HL-60/S4 (cell line): ENCODE measurements at regions not wholly inside any gene's neighbourhood (a gene's known extent, or its start where the extent isn't known, plus 50 kb on each side); places are given as distances from the start of the nearest gene placed in this dataset.

ENCODE experiments used
- in situ Hi-C: fragments of 300-500 bp; cut with MboI; formaldehyde crosslinking; loops from 2 replicates; pipeline ENCODE4 v1.14.3; 2022; ENCODE audit warnings: low sequenced_read_pairs

DNA sequence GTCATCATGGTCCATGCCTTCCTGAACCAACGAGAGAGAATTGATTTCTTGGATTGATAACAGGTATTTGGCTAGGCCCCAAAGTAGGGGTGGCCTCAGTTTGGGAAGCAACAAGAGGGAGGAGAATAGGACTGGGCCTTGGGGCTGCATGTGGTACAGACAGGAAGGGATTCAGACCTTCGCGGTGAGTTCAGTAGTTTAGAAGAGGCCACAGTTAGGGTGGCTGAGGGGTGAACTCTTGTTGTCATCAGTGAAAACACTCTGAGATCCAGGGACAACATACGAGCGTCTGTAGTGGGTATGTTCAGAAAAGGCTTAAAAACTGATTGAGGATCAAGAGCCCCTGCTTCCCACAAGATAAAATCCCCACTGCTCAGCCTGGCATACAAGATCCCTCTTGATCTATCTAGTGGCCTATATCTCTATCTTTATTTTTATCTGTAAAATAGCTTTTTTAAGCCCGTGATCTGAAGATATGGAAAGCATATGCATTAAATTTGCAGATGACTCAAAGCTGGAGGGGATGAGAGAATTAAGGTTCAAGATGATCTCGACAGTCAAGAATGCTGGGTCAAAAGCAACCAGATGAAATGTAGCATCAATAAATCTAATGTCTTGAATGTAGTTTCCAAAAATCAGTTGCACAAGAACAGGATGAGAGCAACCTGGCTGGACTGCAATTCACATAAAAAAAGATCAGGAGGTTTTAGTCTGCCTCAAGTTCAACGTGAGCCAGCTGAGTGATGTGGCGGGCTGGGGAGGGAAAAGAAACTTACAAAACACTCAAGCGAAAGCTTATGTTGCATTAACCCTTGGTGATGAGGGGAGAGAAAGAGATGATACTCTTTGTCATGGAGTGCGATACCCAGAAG, 221.1 kb upstream of the TLE3 start:
- in situ Hi-C loops, result no loop called here

DNA sequence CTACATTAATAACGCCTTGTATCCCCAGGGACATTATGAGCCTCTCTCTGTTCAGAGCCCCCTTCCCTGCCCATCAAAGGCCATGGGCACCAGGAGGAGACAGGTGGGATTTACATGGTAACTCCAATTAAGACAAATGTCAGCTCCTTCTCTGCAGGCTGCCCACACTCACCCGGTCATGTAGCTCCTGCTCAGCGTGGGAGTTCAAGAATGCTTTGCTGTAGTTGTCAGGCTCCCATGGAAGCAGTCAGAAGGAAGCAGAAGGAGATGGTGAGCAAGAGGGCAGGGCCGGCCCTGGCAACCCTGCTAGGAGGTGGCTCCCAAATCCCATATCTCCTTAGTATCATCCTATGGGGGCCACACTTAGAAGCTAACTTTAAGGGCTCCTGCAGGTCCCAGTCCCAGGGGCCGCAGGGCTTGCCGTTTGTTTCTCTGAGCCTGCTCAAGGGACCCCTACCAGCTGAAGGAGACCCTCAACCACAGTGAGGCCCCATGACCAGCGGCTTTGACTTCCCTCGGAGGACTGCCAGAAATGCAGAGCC, 218.4 kb upstream of the TLE3 start:
- in situ Hi-C loops, result no loop called here

DNA sequence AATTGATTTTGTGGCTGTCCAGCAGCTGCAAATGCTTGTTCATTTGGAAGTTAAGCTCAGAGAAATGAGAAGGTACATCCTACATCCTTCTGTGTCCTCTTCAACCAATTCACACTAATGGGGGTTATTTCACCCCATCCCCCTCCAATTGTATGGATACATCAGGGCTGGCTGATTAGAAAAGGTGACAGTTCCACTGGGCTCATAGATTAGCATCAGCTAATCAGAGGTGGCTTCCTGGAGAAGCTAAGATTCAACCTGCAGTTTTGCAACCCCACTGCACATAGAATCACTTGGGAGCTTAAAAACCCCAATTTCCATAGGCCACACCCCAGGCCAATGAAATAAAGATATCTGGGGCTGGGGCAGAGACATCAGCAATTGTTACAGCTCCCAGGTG, 217.7 kb upstream of the TLE3 start:
- in situ Hi-C loops, result no loop called here

DNA sequence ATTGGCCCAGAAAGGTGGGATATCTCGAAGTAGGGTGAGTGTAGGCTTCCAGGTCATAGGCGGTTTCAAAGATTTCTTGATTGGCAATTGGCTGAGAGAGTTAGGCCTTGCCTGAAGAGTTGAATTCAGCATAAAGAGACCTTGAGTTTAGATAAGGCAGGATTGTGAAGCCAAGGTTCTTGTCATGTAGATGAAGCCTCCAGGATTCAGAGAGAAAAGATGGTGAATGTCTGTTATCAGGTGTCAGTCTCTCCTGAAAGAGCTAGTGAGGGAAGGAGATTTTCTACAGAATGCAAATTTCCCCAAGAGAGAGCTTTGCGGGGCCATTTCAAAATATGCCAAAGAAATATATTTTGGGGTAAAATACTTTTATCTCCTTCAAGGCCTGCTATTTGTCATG, 217.0 kb upstream of the TLE3 start:
- in situ Hi-C loops, result no loop called here

DNA sequence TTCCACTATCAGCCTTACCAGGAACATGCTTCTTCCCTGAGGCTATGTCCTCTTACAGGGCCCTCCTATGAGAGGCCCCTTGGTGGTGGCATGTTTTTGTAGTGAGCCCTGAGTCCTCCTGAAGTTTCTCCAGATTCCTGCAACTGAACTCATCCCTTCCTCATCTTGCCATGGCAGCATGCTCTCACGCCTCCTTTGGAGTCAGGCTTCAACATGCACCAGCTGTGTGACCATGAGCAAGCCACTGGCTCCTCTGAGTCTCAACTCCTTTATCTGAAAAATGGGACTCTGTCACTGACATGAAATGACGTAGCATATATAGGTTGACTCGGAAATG, 216.3 kb upstream of the TLE3 start:
- in situ Hi-C loops, result no loop called here

DNA sequence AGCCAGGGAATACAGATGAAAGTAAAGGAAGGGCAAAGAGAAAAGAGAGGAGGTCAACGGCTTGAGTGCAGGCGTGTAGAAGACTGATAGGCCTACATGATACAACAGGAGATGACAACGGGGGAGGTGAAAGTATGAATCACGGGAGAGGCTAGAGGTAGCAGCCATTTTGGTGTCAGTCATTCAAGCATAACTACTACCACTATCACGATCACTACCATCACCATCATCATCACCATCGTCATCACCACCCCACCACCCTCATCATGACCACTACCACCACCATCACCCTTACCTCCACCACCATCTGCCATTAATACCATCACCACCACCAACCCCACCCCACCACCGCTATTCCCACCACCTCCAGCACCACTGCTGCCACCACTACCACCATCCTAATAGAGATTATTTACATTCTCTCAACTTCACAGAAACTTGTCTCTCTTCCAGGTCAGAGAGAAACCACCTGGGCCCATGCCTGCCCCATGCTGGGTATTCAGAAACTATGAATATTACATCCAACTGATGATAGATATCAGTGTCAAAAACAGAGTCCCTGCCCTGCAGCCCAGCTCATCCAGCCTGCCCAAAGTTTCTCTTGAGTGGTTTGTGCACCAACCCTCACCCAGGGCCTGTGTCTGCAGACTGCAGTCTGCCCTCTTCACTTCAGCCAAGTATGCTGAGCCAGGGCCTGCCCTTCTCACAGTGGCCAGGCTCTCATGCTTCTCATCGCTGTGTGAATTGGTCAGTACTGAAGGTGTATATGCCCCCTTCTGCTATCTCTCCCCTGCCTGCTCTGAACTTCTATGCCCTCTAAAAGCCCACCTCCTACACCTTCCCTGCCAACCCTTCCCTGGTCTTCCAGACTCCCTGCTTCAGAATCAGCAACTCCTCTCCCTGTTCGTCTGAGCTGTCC, 215.6 kb upstream of the TLE3 start:
- in situ Hi-C loops, result no loop called here

DNA sequence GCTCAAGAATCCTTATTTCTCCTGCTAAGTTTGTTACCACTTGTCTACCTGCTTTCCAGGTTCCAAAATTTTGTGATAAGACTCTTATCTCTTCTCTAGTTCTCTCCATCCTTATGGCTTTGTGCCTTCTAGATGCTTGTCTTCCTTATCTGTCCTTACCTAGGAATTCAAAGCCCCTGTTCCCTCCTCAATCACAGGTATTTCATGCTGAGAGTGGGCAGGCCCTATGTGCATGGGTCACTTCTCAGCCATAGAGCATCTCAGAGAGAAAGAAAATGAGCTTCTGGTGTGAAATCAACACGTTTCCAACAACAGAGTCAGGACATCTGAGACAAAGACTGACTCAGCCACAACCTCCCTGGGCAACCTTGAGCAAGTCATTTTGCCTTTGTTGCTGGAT, 214.1 kb upstream of the TLE3 start:
- in situ Hi-C loops, result no loop called here

DNA sequence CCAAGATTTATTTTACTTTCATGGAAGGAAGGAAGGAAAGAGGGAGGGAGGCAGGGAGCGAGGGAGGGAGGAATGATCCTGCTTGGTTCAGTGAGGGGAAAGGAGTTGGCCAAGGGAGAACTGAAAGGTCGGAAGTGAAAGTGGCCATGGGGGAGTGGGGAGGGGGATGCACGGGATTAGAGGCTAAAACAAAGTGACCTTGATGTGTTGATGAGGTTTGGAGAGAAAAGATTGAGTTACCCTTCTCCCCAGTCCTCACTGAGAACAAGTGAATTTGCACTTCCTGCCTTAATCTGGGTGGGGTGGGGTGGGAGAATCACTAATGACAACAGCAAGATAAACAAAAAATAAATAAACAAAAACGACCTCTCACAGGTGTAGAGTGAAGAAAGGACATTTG, 212.0 kb upstream of the TLE3 start:
- in situ Hi-C loops, result no loop called here

DNA sequence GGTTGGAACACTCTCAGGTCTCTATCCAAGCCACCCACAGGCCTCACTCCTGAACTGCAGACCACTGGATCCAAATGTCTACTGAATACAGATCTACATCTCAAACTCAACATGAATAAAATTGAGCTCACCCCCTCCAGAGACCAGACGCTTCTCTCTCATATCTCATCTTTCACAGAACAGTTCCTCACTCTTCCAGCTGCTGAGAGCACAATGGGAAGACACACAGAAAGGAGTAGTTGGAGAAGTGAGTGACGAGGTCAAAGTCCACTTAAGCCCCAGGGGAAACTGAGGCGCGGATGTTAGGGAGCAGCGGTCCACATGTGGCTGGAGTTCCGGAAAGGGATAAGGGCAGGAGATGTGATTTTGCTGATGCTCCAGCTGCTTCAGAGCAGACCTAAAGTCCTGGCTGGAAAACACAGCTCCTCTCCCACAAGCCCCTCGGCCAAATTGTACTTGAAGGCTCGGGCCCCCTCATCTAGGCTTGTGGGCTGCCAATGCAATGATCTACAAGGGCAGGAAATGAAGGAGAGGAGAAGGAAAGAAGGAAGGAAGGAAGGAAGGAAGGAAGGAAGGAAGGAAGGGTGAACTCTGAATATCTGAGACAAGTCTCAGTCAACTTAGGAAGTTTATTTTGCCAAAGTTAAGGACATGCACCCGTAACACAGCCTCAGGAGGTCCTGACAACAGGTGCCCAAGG, 211.2 kb upstream of the TLE3 start:
- in situ Hi-C loops, result no loop called here

DNA sequence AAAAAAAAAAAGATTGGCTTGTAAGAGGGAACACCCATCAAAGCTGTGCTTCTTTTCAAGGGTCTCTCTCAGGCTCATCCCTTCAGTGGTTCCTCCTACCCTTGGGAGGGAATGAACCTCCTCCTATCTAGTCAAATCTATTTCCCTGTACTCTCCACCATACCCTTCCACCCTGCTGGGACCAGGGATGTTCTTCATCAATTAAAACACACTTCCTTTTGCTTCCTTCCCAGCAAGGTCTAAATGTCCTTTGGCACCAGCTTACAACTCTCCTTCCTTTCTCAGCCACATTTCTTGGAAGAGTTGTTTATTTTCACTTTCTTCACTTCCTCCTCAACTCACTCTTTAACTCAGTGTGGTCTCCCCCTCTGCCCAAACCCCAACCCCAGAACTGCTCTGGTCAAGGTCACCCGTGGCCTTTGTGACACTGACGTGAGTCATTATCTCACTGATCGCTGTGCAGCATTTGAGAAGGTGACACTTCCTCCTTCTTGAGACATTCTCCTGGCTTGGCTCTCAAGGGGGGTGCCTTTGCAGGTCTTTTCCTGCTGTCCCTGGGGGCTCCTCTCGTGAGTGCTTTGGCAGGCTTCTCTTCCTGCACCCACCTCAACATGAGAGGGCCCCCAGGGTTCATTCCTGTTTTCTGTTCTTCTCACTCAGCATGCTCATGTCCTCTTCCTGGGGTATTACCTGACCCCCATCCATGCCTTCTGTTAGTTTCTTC, 210.5 kb upstream of the TLE3 start:
- in situ Hi-C loops, result no loop called here

GRCh38 chr15:70306582-70306981, 208.9 kb upstream of the TLE3 start:
- in situ Hi-C loops, result no loop called here

DNA sequence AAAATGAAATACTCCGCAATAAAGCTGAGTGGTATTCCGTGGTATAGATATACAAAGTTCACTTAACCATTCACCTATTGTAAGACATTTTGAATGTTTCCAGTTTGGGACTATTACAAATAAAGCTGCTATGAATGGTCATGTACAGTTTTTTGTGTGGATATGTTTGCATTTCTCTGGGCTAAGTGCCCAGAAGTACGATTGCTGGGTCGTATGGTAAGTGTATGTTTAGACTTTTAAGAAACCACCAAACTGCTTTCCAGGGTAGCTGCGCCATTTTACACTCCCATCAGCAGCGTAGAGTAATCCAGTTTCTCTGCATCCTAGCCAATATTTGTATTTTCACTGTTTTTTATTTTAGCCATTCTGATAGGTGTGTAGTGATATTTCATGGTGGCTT, 208.4 kb upstream of the TLE3 start:
- in situ Hi-C loops, result no loop called here

- in situ Hi-C loops, result no loop called here
These were observed 206.3 kb upstream of the TLE3 start for GRCh38 chr15:70303981-70304380.

DNA sequence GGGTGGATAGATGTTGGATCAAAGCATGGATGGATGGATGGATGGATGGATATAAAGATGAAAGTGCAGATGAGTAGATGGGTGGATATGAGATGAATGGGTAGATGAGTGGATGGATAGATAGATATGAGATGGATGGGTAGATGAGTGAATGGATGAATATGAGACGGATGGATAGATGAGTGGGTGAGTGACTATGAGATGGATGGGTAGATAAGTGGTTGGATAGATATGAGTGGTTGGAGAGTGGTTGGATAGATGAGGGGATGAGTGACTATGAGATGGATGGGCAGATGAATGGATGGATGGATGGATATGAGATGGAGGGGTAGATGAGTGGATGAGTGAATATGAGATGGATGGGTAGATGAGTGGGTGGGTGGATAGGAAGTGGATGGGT, 204.6 kb upstream of the TLE3 start:
- in situ Hi-C loops, result no loop called here

GRCh38 chr15:70301396-70301795, 203.7 kb upstream of the TLE3 start:
- in situ Hi-C loops, result no loop called here

GRCh38 chr15:70299931-70300869, 202.5 kb upstream of the TLE3 start:
- in situ Hi-C loops, result no loop called here

DNA sequence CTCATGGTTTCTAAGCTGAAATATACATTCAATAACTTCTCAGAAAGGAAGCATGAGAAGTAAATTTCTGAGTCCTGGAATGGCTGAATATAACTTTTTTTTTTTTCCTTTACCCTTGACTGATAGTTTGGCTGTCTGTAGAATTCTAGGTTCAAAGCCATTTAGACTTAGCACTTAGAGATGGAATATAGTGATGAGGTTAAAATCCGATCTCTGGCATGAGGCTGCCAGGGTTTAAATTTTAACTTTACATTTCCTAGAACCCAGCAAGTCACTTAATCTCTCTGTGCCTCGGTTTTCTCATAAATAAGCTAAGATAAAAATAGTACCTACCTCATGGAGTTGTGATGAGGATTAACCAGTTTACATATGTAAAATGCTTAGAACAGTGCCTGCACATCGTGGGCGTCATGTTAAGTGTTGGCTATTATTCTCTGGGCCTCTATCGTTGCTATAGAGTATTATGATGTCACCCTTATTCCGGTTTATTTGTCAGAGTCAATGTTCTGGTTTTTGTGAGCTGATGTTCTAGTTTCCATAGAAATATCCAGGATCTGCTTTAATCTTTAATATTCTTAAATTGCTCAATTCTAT, 199.8 kb upstream of the TLE3 start:
- in situ Hi-C loops, result no loop called here

DNA sequence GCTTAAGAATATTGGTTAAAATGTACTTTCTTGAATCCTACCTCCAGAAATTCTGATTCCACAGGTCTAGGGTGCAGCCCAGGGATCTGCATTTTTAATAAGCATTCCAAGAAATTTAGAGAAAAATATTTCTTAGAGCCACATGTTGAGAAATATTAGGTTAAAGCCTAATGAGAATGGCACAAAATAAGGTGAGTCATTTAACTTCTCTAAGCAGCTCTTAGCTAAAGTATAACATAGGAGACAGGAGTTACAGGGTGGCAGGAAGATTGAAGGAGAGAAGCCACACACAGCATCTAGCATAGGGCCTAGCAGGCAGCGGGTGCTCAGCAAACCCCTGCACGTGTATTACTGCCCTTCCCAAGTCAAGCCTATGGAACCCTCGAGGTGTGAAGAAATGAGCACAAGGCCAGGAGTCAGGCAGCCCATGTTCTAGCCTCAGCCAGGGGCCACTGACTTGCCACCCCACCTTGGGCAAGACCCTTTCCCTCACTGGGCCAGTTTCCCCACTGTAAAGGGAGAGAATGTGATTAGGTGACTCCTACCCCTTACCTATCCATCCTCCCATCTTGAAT, 197.1 kb upstream of the TLE3 start:
- in situ Hi-C loops, result no loop called here
